HCT116 (cell line): ENCODE measurements at regions not wholly inside any gene's neighbourhood (a gene's known extent, or its start where the extent isn't known, plus 50 kb on each side); places are given as distances from the start of the nearest gene placed in this dataset.

Experiments
- CEBPB ChIP-seq: IDR thresholded peaks from 2 replicates; pipeline ENCODE4 v1.6.1; 2012; ENCODE audit warnings: low read depth
- CTCF ChIP-seq, 3 experiments: fragments of 200-600 bp in 1 of 3; sonication (generic) in 1 of 3; IDR thresholded peaks in 2 of 3; conservative IDR thresholded peaks in 1 of 3; 2 replicates each; pipeline ENCODE4 v1.5.1; 2012 to 2017; ENCODE audit warnings: low read depth in 2 of 3, low read length in 2 of 3, antibody characterized with exemption in 1 of 3, borderline replicate concordance in 1 of 3, control low read depth in 1 of 3, mild to moderate bottlenecking in 1 of 3, mixed read lengths in 1 of 3, mixed run types in 1 of 3, moderate library complexity in 1 of 3; ENCODE audit not compliant: insufficient read depth in 1 of 3
- EZH2 ChIP-seq: fragments of 200-600 bp; sonication (generic); IDR thresholded peaks from 2 replicates; pipeline ENCODE4 v1.6.1; 2017; ENCODE audit warnings: antibody characterized with exemption, mixed run types
- JUND ChIP-seq: IDR thresholded peaks from 2 replicates; pipeline ENCODE4 v1.6.1; 2012
- POLR2A ChIP-seq: IDR thresholded peaks from 2 replicates; pipeline ENCODE4 v1.7.0; 2011; ENCODE audit warnings: borderline replicate concordance; ENCODE audit not compliant: insufficient read depth, insufficient read length; ENCODE audit errors: extremely low read depth
- POLR2AphosphoS5 ChIP-seq: IDR thresholded peaks from 2 replicates; pipeline ENCODE4 v1.6.1; 2011; ENCODE audit warnings: mild to moderate bottlenecking, low read depth, low read length, moderate library complexity
- RAD21 ChIP-seq: IDR thresholded peaks from 2 replicates; pipeline ENCODE4 v1.6.1; 2012; ENCODE audit warnings: low read depth, mild to moderate bottlenecking
- SIN3A ChIP-seq: IDR thresholded peaks from 2 replicates; pipeline ENCODE4 v1.6.1; 2012; ENCODE audit warnings: low read depth
- ZFX ChIP-seq: fragments of 450-650 bp; IDR thresholded peaks from 2 replicates; pipeline ENCODE4 v1.6.1; 2017
- ZNF274 ChIP-seq: fragments of 200-500 bp; sonication (Bioruptor generic); IDR thresholded peaks from 2 replicates; pipeline ENCODE4 v1.6.1; 2014; ENCODE audit warnings: mild to moderate bottlenecking, low read depth, low read length, inconsistent platforms
- TF ChIP-seq, protein P1 (sequence below): IDR thresholded peaks from 2 replicates; pipeline ENCODE4 v1.6.1; 2012
- TF ChIP-seq, protein P2 (sequence below): IDR thresholded peaks from 2 replicates; pipeline ENCODE4 v1.6.1; 2012

DNA sequence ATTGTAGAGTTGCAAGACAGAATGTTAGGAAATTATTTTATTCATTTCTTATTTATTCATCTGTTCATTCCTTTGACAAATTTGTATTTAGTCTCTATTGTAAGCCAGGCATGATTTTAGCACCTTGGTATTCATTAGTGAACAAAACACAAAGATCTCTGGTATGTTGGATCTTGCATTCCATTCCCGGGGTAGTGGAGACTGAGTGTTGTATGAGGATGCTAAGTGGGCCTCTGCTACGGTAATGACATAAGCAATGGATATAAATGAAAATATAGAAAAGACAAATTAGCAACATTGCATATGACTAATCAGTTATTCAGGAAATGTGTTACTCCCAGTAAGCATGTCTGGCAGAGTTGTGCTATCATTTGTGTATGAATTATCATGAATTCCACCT is 449.3 kb downstream of the PCDH17 start:
- TF ChIP-seq ZFX (no peak), SIN3A (no peak), EZH2 (no peak), POLR2A (no peak), CTCF (IDR thresholded peaks at IDR 0.05 in 2 of 3, conservative IDR thresholded peaks at IDR 0.05 in 1 of 3; ENCODE audit: borderline replicate concordance in 1 of 3, insufficient read depth in 1 of 3, low read depth in 2 of 3, low read length in 2 of 3) (no peak), RAD21 (no peak), ZNF274 (no peak), POLR2AphosphoS5 (no peak), JUND (no peak), CEBPB (no peak)
- TF ChIP-seq, protein P1, sequence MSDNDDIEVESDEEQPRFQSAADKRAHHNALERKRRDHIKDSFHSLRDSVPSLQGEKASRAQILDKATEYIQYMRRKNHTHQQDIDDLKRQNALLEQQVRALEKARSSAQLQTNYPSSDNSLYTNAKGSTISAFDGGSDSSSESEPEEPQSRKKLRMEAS, result no peak
- TF ChIP-seq, protein P2, sequence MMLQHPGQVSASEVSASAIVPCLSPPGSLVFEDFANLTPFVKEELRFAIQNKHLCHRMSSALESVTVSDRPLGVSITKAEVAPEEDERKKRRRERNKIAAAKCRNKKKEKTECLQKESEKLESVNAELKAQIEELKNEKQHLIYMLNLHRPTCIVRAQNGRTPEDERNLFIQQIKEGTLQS, result no peak
